ENCODE measurements at regions not wholly inside any gene's neighbourhood (a gene's known extent, or its start where the extent isn't known, plus 50 kb on each side); places are given as distances from the start of the nearest gene placed in this dataset.

DNA sequence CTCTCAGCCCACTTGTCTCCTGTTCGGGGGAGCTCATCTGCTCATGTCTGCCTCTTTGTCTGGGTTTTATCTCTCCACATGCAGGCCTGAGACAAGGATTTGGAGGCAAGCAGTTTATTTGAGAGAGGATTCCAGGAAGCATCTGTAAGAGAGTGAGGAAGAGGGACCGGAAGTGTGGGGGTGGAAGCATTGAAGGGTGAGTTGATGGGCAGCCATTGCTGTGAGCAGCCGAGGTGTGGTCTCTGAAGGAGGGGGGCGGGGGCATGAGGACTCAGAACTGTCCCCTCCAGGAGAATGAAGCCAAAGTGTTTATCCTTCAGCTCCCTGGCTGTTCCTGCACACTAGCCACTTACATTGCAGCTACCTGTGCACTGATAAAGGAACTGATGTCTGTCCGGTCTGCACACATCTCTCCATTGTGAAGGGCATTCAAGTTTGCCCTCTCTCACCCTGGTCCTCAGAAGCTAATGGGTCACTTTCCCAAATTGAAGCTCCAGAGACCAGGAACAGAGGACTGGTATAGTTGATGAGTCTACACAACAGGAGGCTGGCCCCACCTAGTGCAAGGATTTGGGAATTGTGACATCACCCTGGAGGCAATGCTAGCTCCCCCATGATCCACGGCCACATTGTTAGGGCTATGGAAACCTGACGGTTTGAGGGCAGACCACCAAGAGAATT lies 100.5 kb upstream of the FOXA2 start:
- Mint-ChIP-seq H3K27ac (ENCODE audit: unreplicated experiment) (no peak overlapping the region), H3K36me3 (ENCODE audit: unreplicated experiment) (no peaks in the 10 kb centered on the region), H3K4me1 (ENCODE audit: unreplicated experiment) (peaks cover 6% of the 10 kb centered on the region), H3K9me3 (ENCODE audit: unreplicated experiment) (no peaks in the 10 kb centered on the region), H3K27me3 (ENCODE audit: unreplicated experiment) (peaks cover 35% of the 10 kb centered on the region), H3K4me3 (ENCODE audit: unreplicated experiment) (no peak overlapping the region)
- DNase-seq (ENCODE audit: extremely low spot score, unreplicated experiment) = no peak
- TF ChIP-seq, protein P1, sequence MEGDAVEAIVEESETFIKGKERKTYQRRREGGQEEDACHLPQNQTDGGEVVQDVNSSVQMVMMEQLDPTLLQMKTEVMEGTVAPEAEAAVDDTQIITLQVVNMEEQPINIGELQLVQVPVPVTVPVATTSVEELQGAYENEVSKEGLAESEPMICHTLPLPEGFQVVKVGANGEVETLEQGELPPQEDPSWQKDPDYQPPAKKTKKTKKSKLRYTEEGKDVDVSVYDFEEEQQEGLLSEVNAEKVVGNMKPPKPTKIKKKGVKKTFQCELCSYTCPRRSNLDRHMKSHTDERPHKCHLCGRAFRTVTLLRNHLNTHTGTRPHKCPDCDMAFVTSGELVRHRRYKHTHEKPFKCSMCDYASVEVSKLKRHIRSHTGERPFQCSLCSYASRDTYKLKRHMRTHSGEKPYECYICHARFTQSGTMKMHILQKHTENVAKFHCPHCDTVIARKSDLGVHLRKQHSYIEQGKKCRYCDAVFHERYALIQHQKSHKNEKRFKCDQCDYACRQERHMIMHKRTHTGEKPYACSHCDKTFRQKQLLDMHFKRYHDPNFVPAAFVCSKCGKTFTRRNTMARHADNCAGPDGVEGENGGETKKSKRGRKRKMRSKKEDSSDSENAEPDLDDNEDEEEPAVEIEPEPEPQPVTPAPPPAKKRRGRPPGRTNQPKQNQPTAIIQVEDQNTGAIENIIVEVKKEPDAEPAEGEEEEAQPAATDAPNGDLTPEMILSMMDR (IDR thresholded peaks at IDR 0.05) = no peak

DNA sequence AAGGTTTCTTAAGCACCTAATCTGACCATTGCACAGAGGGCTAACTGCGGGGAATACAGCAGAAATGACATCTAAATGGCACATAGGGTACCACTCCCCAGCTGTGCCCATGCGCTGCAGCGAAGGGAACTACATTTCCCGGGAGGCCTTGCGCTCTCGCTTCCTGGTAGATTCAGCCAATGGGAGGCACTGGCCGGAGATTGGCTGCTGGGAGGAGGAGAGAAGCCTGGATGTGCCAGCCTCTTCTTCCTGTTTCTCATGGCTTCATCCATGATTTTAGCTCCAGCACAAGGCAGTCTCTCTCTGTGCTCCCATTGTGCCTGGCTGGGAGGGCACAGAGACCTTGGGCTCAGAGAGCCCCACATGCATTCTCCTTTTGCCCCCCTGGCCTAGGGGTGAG lies 101.7 kb upstream of the FOXA2 start:
- no peak for DNase-seq (ENCODE audit: extremely low spot score, unreplicated experiment)

DNA sequence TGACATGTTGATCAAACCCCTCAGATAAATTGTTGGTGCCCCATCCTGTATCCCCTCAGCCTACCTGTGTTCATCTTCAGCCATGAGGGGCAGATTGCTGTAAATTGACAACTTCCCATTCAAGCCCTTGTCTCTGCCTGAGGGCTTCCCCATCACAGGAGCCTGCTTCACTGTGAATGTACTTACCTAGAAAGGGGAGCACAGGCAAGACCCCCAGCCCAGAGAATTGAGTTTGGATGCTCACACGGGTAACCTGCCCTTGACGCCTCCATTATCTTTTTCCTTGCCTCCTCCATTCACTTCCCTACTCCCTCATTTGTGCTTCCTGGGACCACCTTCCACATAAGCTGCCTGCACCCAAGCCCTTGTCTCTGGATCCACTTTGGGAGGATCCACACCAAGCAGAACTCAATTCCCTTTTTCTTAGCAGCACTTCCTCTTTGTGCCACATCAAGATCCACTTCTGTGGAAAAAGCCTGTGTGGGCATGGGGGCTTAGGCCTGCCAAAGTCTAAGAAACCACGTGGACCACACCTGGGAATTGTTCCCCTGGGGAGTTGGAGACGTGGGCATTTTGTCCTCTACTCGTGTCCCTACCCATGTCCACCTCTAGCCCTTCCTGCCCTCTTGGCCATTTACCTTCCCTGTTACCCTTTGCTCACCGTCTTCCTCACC lies 103.4 kb upstream of the FOXA2 start:
- no peaks in the 10 kb centered on the region for H3K36me3 Mint-ChIP-seq (ENCODE audit: unreplicated experiment)
- H3K4me3 Mint-ChIP-seq (ENCODE audit: unreplicated experiment) = no peak overlapping the region
- TF ChIP-seq, protein P1 (IDR thresholded peaks at IDR 0.05) = no peak
- H3K9me3 Mint-ChIP-seq (ENCODE audit: unreplicated experiment) = no peaks in the 10 kb centered on the region
- no peak for DNase-seq (ENCODE audit: extremely low spot score, unreplicated experiment)
- peaks cover 10% of the 10 kb centered on the region for H3K4me1 Mint-ChIP-seq (ENCODE audit: unreplicated experiment)
- H3K27ac Mint-ChIP-seq (ENCODE audit: unreplicated experiment) = no peak overlapping the region
- H3K27me3 Mint-ChIP-seq (ENCODE audit: unreplicated experiment) = peaks cover 9% of the 10 kb centered on the region

More for the DNA sequence above, 101.7 kb upstream of the FOXA2 start:
- Mint-ChIP-seq H3K36me3 (ENCODE audit: unreplicated experiment) (no peaks in the 10 kb centered on the region), H3K4me1 (ENCODE audit: unreplicated experiment) (peaks cover 6% of the 10 kb centered on the region), H3K27ac (ENCODE audit: unreplicated experiment) (peak overlapping the region; percentile 59), H3K27me3 (ENCODE audit: unreplicated experiment) (peaks cover 23% of the 10 kb centered on the region), H3K9me3 (ENCODE audit: unreplicated experiment) (no peaks in the 10 kb centered on the region), H3K4me3 (ENCODE audit: unreplicated experiment) (peak overlapping the region; percentile 40)
- TF ChIP-seq, protein P1 (IDR thresholded peaks at IDR 0.05) = no peak

DNA sequence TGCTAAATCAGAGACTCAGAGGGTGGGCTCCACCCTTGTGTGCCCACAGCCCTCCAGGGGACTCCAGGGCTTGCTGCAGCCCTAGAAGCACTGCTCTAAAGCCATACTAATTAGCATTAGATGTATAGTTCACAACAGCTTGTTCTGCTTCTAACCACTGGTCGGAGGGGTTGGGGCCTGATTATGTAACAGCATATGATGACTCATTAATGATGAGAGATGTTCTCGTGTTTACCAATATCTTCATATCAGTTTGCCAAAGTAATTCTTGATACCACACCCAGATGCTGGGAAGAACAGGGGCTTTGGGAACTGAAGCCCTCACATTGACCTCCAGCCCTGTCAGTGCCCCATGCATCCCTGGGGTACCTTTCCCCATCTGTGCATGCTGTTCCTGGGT lies 104.1 kb upstream of the FOXA2 start:
- H3K27ac Mint-ChIP-seq (ENCODE audit: unreplicated experiment) = no peak overlapping the region
- no peak for DNase-seq (ENCODE audit: extremely low spot score, unreplicated experiment)
- peaks cover 5% of the 10 kb centered on the region for H3K27me3 Mint-ChIP-seq (ENCODE audit: unreplicated experiment)
- H3K9me3 Mint-ChIP-seq (ENCODE audit: unreplicated experiment) = no peaks in the 10 kb centered on the region
- peaks cover 12% of the 10 kb centered on the region for H3K4me1 Mint-ChIP-seq (ENCODE audit: unreplicated experiment)
- H3K36me3 Mint-ChIP-seq (ENCODE audit: unreplicated experiment) = no peaks in the 10 kb centered on the region
- H3K4me3 Mint-ChIP-seq (ENCODE audit: unreplicated experiment) = no peak overlapping the region
- TF ChIP-seq, protein P1 (IDR thresholded peaks at IDR 0.05) = no peak

DNA sequence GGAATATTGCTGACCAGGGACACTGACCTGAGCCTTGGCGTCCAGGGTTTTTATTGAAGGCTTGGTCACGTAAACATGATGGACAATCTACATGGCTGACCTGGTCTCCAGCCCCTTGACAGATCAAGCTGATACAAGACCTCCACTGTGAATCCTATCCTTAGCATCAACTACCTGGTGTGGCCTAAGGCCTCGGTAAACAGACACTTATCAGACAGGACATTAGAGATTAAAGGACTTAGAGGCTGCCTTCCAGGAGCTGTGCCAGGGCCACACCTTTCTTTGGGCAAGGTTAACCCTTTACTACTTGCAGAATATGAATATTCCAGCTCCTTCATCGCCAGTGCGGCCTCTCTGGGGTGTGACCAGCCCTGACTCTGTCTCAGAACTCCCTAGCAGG lies 104.9 kb upstream of the FOXA2 start:
- no peaks in the 10 kb centered on the region for H3K9me3 Mint-ChIP-seq (ENCODE audit: unreplicated experiment)
- no peak overlapping the region for H3K27ac Mint-ChIP-seq (ENCODE audit: unreplicated experiment)
- H3K4me3 Mint-ChIP-seq (ENCODE audit: unreplicated experiment) = no peak overlapping the region
- no peaks in the 10 kb centered on the region for H3K27me3 Mint-ChIP-seq (ENCODE audit: unreplicated experiment)
- DNase-seq (ENCODE audit: extremely low spot score, unreplicated experiment) = no peak
- H3K36me3 Mint-ChIP-seq (ENCODE audit: unreplicated experiment) = no peaks in the 10 kb centered on the region
- peaks cover 14% of the 10 kb centered on the region for H3K4me1 Mint-ChIP-seq (ENCODE audit: unreplicated experiment)
- TF ChIP-seq, protein P1 (IDR thresholded peaks at IDR 0.05) = no peak
